VCaP (cell line): ENCODE measurements at regions not wholly inside any gene's neighbourhood (a gene's known extent, or its start where the extent isn't known, plus 50 kb on each side); places are given as distances from the start of the nearest gene placed in this dataset.
"Not testable (repeated sequence)": the region's sequence is repeated elsewhere in the genome, so short reads cannot be mapped to it uniquely, and the experiment has no call there.

ENCODE experiments used
- H3K27ac ChIP-seq: fragments of 450-650 bp; 2 replicates; pipeline ENCODE4 v1.5.1; 2017
- CTCF ChIP-seq: fragments of 450-650 bp; conservative IDR thresholded peaks from 2 replicates; pipeline ENCODE4 v1.5.1; 2017; ENCODE audit warnings: mild to moderate bottlenecking, moderate library complexity

GRCh38 chr2:53130441-53130943 lies 637.1 kb upstream of the CHAC2 start:
- TF ChIP-seq CTCF, result no peak
- no peak overlapping the region for H3K27ac ChIP-seq

- TF ChIP-seq CTCF, result no peak
- H3K27ac ChIP-seq, result no peak overlapping the region
Measured at GRCh38 chr2:53129851-53130250, 637.8 kb upstream of the CHAC2 start.

GRCh38 chr2:53127061-53127650 lies 640.4 kb upstream of the CHAC2 start:
- H3K27ac ChIP-seq, result no peak overlapping the region
- TF ChIP-seq CTCF, result no peak

- TF ChIP-seq CTCF, result no peak
- H3K27ac ChIP-seq, result no peak overlapping the region
Measured at GRCh38 chr2:53114991-53115390, 652.6 kb upstream of the CHAC2 start.

DNA sequence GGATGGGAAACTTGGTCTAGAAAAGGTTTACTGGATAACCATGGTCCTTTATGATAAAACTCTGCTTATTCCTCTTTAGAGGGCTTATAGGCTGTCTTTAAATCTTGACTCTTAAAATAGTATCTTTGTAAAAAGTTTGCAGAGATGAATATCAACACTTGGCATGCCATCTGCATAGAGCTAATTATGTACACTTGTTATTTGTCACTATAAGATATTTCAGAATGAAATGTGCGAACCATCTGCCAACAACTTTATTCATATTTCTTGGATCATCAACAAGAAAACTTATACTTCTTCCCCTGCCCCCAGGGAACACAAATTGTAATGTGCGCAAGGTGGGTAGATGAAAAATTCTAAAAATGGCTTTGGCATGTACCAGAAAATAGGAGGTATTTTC lies 653.0 kb upstream of the CHAC2 start:
- TF ChIP-seq CTCF, result no peak
- H3K27ac ChIP-seq, result no peak overlapping the region

DNA sequence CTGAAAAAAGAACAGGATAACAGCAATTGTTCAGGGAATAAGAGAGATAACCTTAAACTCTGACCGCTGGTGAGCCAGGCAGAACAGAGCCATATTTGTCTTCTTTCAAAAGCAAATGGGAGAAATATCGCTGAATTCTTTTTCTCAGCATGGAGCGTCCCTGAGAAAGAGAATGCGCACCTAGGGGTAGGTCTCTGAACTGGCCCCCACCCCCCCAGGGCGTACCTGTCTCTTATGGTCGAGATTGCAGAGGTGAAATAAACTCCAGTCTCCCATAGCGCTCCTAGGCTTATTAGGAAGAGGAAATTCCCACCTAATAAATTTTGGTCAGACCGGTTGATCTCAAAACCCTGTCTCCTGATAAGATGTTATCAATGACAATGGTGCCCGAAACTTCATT lies 655.2 kb upstream of the CHAC2 start:
- not testable (repeated sequence) for H3K27ac ChIP-seq

GRCh38 chr2:53111406-53111805 lies 656.2 kb upstream of the CHAC2 start:
- no peak for TF ChIP-seq CTCF
- H3K27ac ChIP-seq, result no peak overlapping the region

DNA sequence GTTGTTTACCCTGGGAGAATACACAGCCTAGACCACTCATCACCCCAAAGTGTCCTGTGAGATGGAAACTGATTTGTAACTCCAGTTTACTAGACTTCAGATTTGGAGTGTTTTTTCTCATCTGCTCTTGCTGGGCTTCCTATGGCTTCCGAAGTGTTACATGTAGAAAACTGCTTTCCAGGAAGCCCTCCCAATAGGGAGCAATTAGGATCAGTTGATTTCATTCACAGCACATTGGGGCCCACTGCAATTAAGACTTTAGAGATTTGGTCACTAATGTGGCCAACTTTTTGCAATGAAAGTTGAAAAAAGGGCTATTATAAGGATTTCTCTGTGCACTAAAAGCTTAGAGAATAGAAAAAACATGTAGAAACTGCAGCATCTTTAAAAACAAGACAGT lies 656.6 kb upstream of the CHAC2 start:
- H3K27ac ChIP-seq, result no peak overlapping the region

More for the DNA sequence above, 656.6 kb upstream of the CHAC2 start:
- TF ChIP-seq CTCF, result no peak
